HEK293 (cell line): ENCODE measurements at regions not wholly inside any gene's neighbourhood (a gene's known extent, or its start where the extent isn't known, plus 50 kb on each side); places are given as distances from the start of the nearest gene placed in this dataset.

ENCODE experiments used
- CTCF ChIA-PET: fragments of 350-600 bp; formaldehyde crosslinking; extraction: SDS; loops from one replicate; lab custom pipeline; 2021; ENCODE audit warnings: antibody characterized with exemption; lab: Yijun Ruan, JAX
- POLR2A ChIA-PET: fragments of 300-600 bp; formaldehyde crosslinking; extraction: SDS; loops from one replicate; lab custom pipeline; 2020; ENCODE audit warnings: antibody characterized with exemption, inconsistent platforms; lab: Yijun Ruan, JAX
- H3K27ac ChIP-seq: fragments of 200-500 bp; sonication (Bioruptor generic); 2 replicates; pipeline ENCODE4 v1.5.1; 2014; ENCODE audit warnings: low read depth, low read length, control low read depth, inconsistent platforms; ENCODE audit errors: extremely low read depth
- H3K36me3 ChIP-seq, 2 experiments: fragments of 200-500 bp in 1 of 2; sonication (Bioruptor generic) in 1 of 2; 1 replicate in 1 of 2; 2 replicates in 1 of 2; pipeline ENCODE4 v1.5.1; 2014 to 2017; ENCODE audit warnings: inconsistent platforms in 2 of 2, low read length in 2 of 2; ENCODE audit not compliant: control insufficient read depth in 2 of 2, insufficient read depth in 1 of 2
- H3K4me1 ChIP-seq: fragments of 200-500 bp; sonication (Bioruptor generic); 2 replicates; pipeline ENCODE4 v1.5.1; 2014; ENCODE audit warnings: mild to moderate bottlenecking, low read length, inconsistent platforms; ENCODE audit not compliant: control insufficient read depth, insufficient read depth
- H3K4me3 ChIP-seq: 2 replicates; pipeline ENCODE4 v1.5.1; 2011; ENCODE audit warnings: low read depth, mild to moderate bottlenecking, control low read depth, low read length, moderate library complexity
- H3K9me3 ChIP-seq: fragments of 200-500 bp; sonication (Bioruptor generic); 2 replicates; pipeline ENCODE4 v1.5.1; 2014; ENCODE audit warnings: low read depth, low read length, inconsistent platforms; ENCODE audit not compliant: control insufficient read depth, insufficient read depth
- GFI1B ChIP-seq: fragments of 450-650 bp; formaldehyde crosslinking; IDR thresholded peaks from 2 replicates; pipeline ENCODE4 v1.5.1; 2016; ENCODE audit warnings: missing biosample characterization, missing genetic modification characterization
- KLF1 ChIP-seq: fragments of 450-650 bp; formaldehyde crosslinking; IDR thresholded peaks from 2 replicates; pipeline ENCODE4 v1.5.1; 2016; ENCODE audit warnings: missing biosample characterization, missing genetic modification characterization
- REPIN1 ChIP-seq: fragments of 450-650 bp; formaldehyde crosslinking; IDR thresholded peaks from 2 replicates; pipeline ENCODE4 v1.5.1; 2017; ENCODE audit warnings: missing biosample characterization, missing genetic modification characterization, low read depth
- TCF7L2 ChIP-seq: IDR thresholded peaks from 2 replicates; pipeline ENCODE4 v1.6.1; 2011; ENCODE audit warnings: low read depth, mild to moderate bottlenecking, inconsistent platforms, low read length, moderate library complexity, borderline replicate concordance
- ZNF112 ChIP-seq: fragments of 450-650 bp; formaldehyde crosslinking; IDR thresholded peaks from 2 replicates; pipeline ENCODE4 v1.5.0; 2017; ENCODE audit warnings: missing biosample characterization, missing genetic modification characterization
- ZNF24 ChIP-seq: fragments of 450-650 bp; formaldehyde crosslinking; IDR thresholded peaks from 2 replicates; pipeline ENCODE4 v1.5.1; 2016; ENCODE audit warnings: missing biosample characterization, missing genetic modification characterization
- ZNF274 ChIP-seq, 2 experiments: fragments of 200-500 bp in 1 of 2; fragments of 450-650 bp in 1 of 2; sonication (Bioruptor generic) in 1 of 2; formaldehyde crosslinking in 1 of 2; IDR thresholded peaks; 2 replicates each; pipeline versions ENCODE4 v1.5.1 to v1.6.1; 2014 to 2016; ENCODE audit warnings: borderline replicate concordance in 1 of 2, inconsistent platforms in 1 of 2, low read length in 1 of 2, missing biosample characterization in 1 of 2, missing genetic modification characterization in 1 of 2
- ZNF37A ChIP-seq: fragments of 450-650 bp; IDR thresholded peaks from 2 replicates; pipeline ENCODE4 v1.5.1; 2018; ENCODE audit warnings: missing biosample characterization, missing genetic modification characterization
- ZNF501 ChIP-seq: fragments of 450-650 bp; formaldehyde crosslinking; IDR thresholded peaks from 2 replicates; pipeline ENCODE4 v1.5.1; 2016; ENCODE audit warnings: missing biosample characterization, missing genetic modification characterization
- ZNF530 ChIP-seq: fragments of 450-650 bp; formaldehyde crosslinking; IDR thresholded peaks from 2 replicates; pipeline ENCODE4 v1.5.1; 2016; ENCODE audit warnings: low read depth, missing biosample characterization, missing genetic modification characterization
- ZNF548 ChIP-seq: fragments of 450-650 bp; formaldehyde crosslinking; IDR thresholded peaks from 2 replicates; pipeline ENCODE4 v1.5.1; 2016; ENCODE audit warnings: missing biosample characterization, missing genetic modification characterization
- ZNF654 ChIP-seq: fragments of 450-650 bp; formaldehyde crosslinking; IDR thresholded peaks from 2 replicates; pipeline ENCODE4 v1.5.1; 2016; ENCODE audit warnings: low read depth, missing biosample characterization, missing genetic modification characterization
- ZNF776 ChIP-seq: fragments of 450-650 bp; formaldehyde crosslinking; IDR thresholded peaks from 2 replicates; pipeline ENCODE4 v1.5.0; 2017; ENCODE audit warnings: missing biosample characterization, missing genetic modification characterization, borderline replicate concordance
- ZNF791 ChIP-seq: fragments of 450-650 bp; formaldehyde crosslinking; IDR thresholded peaks from 2 replicates; pipeline ENCODE4 v1.5.1; 2016; ENCODE audit warnings: missing biosample characterization, missing genetic modification characterization
- TF ChIP-seq, protein P1 (sequence below): sonication (generic); formaldehyde crosslinking; IDR thresholded peaks from 2 replicates; pipeline ENCODE4 v1.8.1; 2022; ENCODE audit warnings: mild to moderate bottlenecking, moderate library complexity, missing genetic modification reagents
- TF ChIP-seq, protein P2 (sequence below): fragments of 450-650 bp; formaldehyde crosslinking; IDR thresholded peaks from 2 replicates; pipeline ENCODE4 v1.5.1; 2017; ENCODE audit warnings: missing biosample characterization, missing genetic modification characterization
- TF ChIP-seq, protein P3 (sequence below): fragments of 450-650 bp; formaldehyde crosslinking; IDR thresholded peaks from 2 replicates; pipeline ENCODE4; 2016; ENCODE audit warnings: missing biosample characterization, missing genetic modification characterization
- TF ChIP-seq, protein P4 (sequence below): fragments of 450-650 bp; formaldehyde crosslinking; IDR thresholded peaks from 2 replicates; pipeline ENCODE4 v1.5.1; 2017; ENCODE audit warnings: missing biosample characterization, missing genetic modification characterization

DNA sequence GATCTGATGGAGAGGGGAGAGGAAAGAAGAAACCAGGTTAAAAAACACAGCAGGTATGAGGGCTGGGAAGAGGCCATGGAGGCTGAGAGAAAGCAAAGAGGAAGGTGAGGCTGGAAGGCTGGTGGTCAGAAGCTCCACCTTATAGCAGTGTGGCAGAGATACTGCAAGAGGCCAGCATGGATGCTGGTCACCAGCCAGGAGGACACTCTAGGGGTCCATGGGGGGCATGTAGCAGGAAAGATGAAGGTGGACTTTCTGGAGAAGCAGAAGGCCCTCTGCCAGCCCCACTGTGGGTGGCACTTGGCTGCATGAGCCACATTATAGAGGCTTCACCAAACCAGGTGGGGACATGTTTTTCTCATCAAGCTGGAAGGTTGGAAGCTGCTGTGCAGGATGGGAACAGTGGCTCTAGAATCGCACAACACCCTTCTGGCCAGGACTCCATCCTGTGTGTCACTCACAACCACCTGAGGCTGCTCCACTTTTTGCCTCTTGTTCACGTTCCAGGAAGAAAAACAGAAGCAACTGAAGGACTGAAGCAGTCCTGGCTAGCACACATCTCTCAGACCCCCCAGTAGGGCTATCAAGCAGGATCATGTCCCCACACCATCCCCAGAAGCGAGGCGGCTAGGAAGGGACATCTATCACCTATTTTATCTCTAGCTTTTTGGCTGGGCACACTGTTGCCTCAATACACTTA lies 587.5 kb upstream of the MGMT start (continued):
- TF ChIP-seq, protein P1, sequence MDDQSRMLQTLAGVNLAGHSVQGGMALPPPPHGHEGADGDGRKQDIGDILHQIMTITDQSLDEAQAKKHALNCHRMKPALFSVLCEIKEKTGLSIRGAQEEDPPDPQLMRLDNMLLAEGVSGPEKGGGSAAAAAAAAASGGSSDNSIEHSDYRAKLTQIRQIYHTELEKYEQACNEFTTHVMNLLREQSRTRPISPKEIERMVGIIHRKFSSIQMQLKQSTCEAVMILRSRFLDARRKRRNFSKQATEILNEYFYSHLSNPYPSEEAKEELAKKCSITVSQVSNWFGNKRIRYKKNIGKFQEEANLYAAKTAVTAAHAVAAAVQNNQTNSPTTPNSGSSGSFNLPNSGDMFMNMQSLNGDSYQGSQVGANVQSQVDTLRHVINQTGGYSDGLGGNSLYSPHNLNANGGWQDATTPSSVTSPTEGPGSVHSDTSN: no peak
- TF ChIP-seq GFI1B (tag by site-specific recombination): no peak

DNA sequence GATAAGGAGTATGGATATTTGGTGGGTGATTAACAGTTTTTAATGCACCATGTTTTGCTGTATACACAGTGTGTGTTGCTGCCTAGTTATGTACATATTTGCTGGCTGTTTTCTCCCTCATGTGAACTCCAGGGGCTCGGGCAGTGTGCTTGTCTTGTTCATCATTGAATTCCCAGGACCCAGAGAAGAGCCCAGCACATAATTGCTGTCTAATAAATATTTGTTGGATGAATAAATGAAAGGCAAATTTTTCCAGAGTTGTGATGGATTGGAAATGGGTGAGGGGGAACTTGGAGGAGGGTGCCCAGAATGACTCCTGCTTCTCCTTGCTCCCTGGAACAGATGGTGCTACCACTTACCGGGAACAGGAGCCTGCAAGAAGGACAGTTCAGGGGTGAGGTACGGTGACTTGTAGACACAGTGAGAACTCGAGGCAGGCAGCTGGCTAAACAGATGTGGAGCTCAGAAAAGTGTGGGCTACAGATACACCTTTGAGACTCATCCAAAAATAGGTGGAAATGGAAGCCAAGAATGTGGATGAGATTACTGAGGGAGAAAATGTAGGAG lies 586.8 kb upstream of the MGMT start:
- CTCF ChIA-PET: no interaction called here
- TF ChIP-seq ZNF791 (tag by site-specific recombination) (no peak), ZNF654 (tag by site-specific recombination) (no peak), TCF7L2 (no peak)
- TF ChIP-seq, protein P2, sequence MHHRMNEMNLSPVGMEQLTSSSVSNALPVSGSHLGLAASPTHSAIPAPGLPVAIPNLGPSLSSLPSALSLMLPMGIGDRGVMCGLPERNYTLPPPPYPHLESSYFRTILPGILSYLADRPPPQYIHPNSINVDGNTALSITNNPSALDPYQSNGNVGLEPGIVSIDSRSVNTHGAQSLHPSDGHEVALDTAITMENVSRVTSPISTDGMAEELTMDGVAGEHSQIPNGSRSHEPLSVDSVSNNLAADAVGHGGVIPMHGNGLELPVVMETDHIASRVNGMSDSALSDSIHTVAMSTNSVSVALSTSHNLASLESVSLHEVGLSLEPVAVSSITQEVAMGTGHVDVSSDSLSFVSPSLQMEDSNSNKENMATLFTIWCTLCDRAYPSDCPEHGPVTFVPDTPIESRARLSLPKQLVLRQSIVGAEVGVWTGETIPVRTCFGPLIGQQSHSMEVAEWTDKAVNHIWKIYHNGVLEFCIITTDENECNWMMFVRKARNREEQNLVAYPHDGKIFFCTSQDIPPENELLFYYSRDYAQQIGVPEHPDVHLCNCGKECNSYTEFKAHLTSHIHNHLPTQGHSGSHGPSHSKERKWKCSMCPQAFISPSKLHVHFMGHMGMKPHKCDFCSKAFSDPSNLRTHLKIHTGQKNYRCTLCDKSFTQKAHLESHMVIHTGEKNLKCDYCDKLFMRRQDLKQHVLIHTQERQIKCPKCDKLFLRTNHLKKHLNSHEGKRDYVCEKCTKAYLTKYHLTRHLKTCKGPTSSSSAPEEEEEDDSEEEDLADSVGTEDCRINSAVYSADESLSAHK: no peak
- POLR2A ChIA-PET: no interaction called here

DNA sequence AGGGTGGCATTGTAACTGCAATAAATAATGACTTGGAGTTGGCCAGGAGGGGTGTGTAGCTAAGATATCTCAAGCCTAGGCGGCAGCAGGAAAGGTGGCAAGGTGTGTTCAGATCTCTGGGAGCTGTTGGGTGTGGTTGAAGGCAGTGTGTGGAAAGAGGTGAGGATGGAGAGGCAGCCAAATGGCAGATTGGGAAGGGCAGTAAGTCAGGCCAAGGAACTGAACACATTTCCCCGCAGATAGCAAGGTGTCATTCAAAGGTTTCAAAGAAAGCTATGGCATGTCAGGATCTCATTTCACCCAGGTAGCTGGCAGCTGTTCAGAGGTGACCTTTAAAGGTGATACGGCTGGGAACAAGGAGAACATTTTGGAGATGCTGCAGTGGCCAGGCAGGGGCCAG lies 586.0 kb upstream of the MGMT start:
- no peak overlapping the region for H3K27ac ChIP-seq
- no peaks in the 10 kb centered on the region for H3K9me3 ChIP-seq
- no peaks in the 10 kb centered on the region for H3K4me1 ChIP-seq
- ChIA-PET POLR2A (no interaction called here), CTCF (no interaction called here)
- TF ChIP-seq ZNF112 (tag by site-specific recombination): no peak
- no peak for TF ChIP-seq ZNF37A (tag by site-specific recombination)
- TF ChIP-seq, protein P3, sequence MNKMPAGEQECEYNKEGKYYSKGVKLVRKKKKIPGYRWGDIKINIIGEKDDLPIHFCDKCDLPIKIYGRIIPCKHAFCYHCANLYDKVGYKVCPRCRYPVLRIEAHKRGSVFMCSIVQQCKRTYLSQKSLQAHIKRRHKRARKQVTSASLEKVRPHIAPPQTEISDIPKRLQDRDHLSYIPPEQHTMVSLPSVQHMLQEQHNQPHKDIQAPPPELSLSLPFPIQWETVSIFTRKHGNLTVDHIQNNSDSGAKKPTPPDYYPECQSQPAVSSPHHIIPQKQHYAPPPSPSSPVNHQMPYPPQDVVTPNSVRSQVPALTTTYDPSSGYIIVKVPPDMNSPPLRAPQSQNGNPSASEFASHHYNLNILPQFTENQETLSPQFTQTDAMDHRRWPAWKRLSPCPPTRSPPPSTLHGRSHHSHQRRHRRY (tag by site-specific recombination): no peak
- TF ChIP-seq ZNF274 (IDR thresholded peaks at IDR 0.05; ENCODE audit: low read length): no peak
- no peak for TF ChIP-seq ZNF274 (tag by site-specific recombination; IDR thresholded peaks at IDR 0.05; ENCODE audit: borderline replicate concordance)
- no peak for TF ChIP-seq REPIN1 (tag by site-specific recombination)
- H3K36me3 ChIP-seq: no peaks in the 10 kb centered on the region
- H3K4me3 ChIP-seq: no peak overlapping the region

More for the DNA sequence above, 586.8 kb upstream of the MGMT start:
- Histone ChIP-seq H3K4me1 (no peaks in the 10 kb centered on the region), H3K36me3 (no peaks in the 10 kb centered on the region), H3K27ac (no peak overlapping the region), H3K4me3 (no peak overlapping the region), H3K9me3 (no peaks in the 10 kb centered on the region)

DNA sequence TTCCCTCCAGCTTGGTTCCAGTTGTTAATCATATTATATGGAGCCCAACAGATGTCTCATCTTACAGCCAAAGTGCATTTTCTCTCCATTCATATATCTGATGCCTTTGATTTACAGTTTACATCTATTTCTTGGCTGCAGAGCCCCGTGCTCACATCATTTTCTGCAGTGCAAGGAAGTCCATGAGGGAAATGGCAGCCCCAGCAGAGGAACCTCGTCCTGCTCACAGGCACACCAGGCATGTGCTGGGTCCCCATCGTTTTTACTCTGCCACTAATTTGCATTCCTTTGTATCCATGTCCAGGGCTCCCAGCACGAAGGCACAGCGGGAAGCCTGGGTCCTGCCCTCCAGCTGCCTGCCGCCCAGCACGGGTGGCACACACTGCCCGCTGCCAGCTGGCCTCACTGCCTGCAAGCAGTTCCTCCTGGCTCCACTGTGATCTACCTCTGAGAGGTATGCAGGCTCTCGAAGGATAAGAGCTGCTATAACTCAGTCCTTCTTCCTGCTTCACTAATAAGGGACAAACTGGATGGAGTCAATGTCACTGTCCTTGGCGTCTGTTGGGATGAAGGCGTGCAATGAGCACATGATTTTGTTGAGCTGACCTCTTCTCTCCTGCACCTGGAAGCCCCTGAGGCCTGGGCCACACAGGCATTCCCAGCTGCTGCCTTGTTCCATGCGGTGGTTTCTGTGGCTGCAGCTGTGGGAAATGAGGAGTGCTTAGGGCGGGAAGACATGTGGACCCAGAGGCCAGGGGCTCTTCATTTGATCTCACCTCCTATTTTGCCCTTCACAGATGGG lies 583.6 kb upstream of the MGMT start:
- H3K4me3 ChIP-seq: no peak overlapping the region
- POLR2A ChIA-PET: no interaction called here
- H3K9me3 ChIP-seq: no peaks in the 10 kb centered on the region
- H3K27ac ChIP-seq: no peak overlapping the region
- CTCF ChIA-PET: no interaction called here
- no peaks in the 10 kb centered on the region for H3K4me1 ChIP-seq
- no peaks in the 10 kb centered on the region for H3K36me3 ChIP-seq
- TF ChIP-seq ZNF776 (tag by site-specific recombination) (no peak), ZNF112 (tag by site-specific recombination) (no peak), ZNF24 (tag by site-specific recombination) (no peak), ZNF501 (no peak), KLF1 (tag by site-specific recombination) (no peak), ZNF530 (tag by site-specific recombination) (no peak), ZNF548 (no peak)
- TF ChIP-seq, protein P4, sequence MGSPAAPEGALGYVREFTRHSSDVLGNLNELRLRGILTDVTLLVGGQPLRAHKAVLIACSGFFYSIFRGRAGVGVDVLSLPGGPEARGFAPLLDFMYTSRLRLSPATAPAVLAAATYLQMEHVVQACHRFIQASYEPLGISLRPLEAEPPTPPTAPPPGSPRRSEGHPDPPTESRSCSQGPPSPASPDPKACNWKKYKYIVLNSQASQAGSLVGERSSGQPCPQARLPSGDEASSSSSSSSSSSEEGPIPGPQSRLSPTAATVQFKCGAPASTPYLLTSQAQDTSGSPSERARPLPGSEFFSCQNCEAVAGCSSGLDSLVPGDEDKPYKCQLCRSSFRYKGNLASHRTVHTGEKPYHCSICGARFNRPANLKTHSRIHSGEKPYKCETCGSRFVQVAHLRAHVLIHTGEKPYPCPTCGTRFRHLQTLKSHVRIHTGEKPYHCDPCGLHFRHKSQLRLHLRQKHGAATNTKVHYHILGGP (tag by site-specific recombination): no peak
